ENCODE measurements at regions not wholly inside any gene's neighbourhood (a gene's known extent, or its start where the extent isn't known, plus 50 kb on each side); places are given as distances from the start of the nearest gene placed in this dataset.

GRCh38 chr2:22810602-22811001 lies 574.4 kb upstream of the KLHL29 start:
- DNase-seq, result no peak

- no peak for DNase-seq
Observed at GRCh38 chr2:22812065-22812680, 572.8 kb upstream of the KLHL29 start.

- DNase-seq, result no peak
Observed at GRCh38 chr2:22817197-22817596, 567.8 kb upstream of the KLHL29 start.

GRCh38 chr2:22821458-22821857 lies 563.5 kb upstream of the KLHL29 start:
- no peak for DNase-seq

GRCh38 chr2:22822835-22823234 lies 562.1 kb upstream of the KLHL29 start:
- DNase-seq, result no peak

- no peak for DNase-seq
Observed at GRCh38 chr2:22824618-22825017, 560.4 kb upstream of the KLHL29 start.

- DNase-seq, result no peak
Observed at GRCh38 chr2:22826703-22827102, 558.3 kb upstream of the KLHL29 start.

- no peak for DNase-seq
Observed at GRCh38 chr2:22829791-22830190, 555.2 kb upstream of the KLHL29 start.

GRCh38 chr2:22832196-22832595 lies 552.8 kb upstream of the KLHL29 start:
- no peak for DNase-seq

GRCh38 chr2:22838461-22838860 lies 546.5 kb upstream of the KLHL29 start:
- DNase-seq, result no peak

- DNase-seq, result no peak
Observed at GRCh38 chr2:22842205-22842869, 542.6 kb upstream of the KLHL29 start.

GRCh38 chr2:22843919-22844537 lies 541.0 kb upstream of the KLHL29 start:
- no peak for DNase-seq

- DNase-seq, result no peak
Observed at GRCh38 chr2:22850310-22850709, 534.7 kb upstream of the KLHL29 start.

- no peak for DNase-seq
Observed at GRCh38 chr2:22854588-22854987, 530.4 kb upstream of the KLHL29 start.

- no peak for DNase-seq
Observed at GRCh38 chr2:22855081-22855480, 529.9 kb upstream of the KLHL29 start.

- DNase-seq, result no peak
Observed at GRCh38 chr2:22855761-22856184, 529.2 kb upstream of the KLHL29 start.

- no peak for DNase-seq
Observed at GRCh38 chr2:22867973-22868372, 517.0 kb upstream of the KLHL29 start.

GRCh38 chr2:22878121-22878520 lies 506.9 kb upstream of the KLHL29 start:
- no peak for DNase-seq

- no peak for DNase-seq
Observed at GRCh38 chr2:22879009-22879863, 505.7 kb upstream of the KLHL29 start.

GRCh38 chr2:22880161-22880560 lies 504.8 kb upstream of the KLHL29 start:
- no peak for DNase-seq

GRCh38 chr2:22882011-22882410 lies 503.0 kb upstream of the KLHL29 start:
- no peak for DNase-seq

- DNase-seq, result no peak
Observed at GRCh38 chr2:22882643-22883042, 502.3 kb upstream of the KLHL29 start.

- DNase-seq, result no peak
Observed at GRCh38 chr2:22883054-22883453, 501.9 kb upstream of the KLHL29 start.

GRCh38 chr2:22885245-22885644 lies 499.7 kb upstream of the KLHL29 start:
- no peak for DNase-seq
